ENCODE measurements at regions not wholly inside any gene's neighbourhood (a gene's known extent, or its start where the extent isn't known, plus 50 kb on each side); places are given as distances from the start of the nearest gene placed in this dataset.

DNA sequence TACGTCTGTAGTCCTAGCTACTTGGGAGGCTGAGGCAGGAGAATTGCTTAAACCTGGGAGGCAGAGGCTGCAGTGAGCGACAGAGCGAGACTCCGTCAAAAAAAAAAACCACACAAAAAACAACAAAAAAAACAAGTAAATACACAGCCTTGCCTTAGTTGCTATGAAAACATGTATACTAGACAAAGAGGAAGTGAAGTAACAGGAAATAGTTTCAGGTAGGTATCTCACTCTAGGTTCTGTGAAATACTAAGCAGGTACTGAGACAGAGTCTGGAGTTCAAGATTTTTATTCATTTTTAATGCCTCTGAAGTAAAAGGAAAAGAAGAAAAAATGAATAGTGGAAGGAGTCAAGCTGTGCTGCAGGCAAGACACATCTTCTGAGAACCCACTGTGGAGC is 687.9 kb upstream of the RGMB start:
- no peak for DNase-seq

DNA sequence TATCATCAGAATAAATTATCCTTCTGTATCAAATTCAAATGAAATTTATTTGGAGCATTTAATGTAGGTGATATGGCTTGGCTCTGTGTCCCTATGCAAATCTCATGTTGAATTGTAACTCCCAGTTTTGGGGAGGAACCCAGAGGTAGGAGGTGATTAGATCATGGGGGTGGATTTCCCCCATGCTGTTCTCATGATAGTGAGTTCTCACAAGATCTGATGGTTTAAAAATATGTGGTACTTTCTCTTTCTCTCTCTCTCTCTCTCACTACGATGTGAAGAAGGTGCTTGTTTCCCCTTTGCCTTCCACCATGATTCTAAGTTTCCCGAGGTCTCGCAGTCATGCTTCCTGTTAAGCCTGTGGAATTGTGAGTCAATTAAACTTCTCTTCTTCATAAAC is 678.4 kb upstream of the RGMB start:
- DNase-seq: no peak

DNA sequence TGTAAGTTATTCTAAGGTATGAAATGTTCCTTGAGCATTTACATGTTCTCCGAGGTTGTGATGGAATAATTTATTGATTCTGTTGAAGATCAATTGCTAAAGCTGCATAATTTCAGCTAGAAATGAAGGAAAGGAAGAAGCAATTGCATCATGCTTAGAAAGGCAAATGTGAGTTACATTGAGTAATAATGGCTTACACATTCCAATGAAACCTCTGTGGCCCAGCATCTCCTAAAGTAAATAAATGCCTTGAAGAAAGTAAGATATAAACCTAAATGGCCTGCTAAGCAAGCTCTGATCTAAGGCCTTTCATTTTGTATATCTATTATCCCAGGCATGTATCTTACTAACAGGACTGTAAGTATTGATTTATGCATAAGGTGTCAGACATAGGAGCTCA is 677.3 kb upstream of the RGMB start:
- DNase-seq: no peak

DNA sequence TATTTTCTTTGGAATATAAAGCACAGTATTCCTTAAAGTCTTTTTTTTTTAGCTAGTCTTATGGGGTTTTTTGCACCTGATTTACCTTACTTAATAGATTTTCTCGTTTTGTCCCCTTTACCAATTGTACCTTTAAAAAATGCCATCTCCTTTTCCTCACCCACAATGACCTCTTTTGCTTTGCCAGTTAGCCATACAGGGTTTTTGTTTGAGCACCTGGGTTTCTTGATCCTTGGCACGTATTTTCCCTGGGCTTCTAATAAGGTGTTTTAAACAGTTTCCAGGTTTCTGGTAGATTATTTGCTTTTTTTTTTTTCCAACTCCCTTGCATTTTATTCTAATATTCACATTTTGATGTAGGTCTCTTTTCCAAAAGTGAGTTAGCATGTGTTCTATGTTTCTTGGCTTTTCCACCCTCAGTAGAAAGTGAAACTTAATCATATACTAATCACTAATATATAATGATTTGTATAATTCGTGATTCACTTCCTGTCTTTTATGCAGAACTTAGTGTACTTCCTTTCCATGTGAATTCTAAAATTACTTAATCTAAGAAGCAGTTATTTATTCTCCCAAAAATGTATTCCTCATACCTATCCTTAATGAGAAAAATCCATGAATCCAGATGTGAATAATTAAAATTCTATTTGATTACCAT is 673.9 kb upstream of the RGMB start:
- DNase-seq: no peak

DNA sequence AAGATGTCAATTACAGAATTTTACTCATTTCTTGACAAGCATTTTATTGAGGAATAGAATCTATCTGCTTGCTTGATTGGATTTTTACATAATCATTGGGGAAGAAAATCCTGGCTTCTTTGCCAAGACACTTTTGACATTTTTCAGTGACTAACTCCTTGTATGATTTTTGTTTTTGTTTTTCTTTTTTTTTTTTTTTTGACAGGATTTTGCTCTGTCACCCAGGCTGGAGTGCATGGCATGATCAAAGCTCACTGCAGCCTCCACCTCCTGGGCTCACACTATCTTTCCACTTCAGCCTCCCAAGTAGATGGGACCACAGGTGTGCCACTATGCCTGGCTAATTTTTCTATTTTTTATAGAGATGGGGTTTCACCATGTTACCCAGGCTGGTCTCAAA is 672.3 kb upstream of the RGMB start:
- no peak for DNase-seq

DNA sequence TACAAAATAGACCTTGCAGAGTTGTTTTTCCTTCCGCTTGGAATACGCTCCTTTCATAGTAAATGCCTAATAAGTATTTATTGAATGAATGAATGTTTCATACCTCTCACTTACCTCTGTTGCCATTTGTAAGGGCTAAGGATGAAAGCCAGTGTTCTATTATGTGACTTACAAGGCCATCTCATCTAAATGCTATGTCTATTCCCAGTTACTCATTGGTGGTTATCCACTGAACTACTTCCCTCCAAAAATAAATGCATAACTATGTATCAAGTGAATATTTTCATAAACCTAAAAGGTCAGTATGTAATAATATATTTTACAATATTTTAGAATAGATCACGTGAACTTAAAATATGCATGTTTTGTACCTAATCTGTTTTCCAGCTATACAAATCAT is 670.5 kb upstream of the RGMB start:
- DNase-seq: no peak

DNA sequence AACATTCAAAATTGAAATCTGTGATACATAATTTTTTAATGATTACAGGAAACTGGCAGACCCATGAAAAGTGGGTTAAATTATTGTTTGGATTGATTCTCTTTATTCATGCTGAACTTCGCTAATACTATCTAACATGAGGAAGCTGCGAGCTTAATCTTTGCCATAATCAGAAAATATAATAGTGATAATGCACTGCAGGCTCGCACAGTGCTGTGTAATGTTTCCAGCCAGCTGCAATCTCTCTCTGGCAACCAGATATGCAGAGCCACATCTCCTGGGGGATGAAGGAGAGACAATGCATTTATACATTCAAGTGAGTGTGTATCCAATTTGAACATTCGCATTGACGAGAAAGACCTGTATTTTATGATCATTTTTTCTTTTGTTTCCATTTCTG is 669.7 kb upstream of the RGMB start:
- DNase-seq: no peak

DNA sequence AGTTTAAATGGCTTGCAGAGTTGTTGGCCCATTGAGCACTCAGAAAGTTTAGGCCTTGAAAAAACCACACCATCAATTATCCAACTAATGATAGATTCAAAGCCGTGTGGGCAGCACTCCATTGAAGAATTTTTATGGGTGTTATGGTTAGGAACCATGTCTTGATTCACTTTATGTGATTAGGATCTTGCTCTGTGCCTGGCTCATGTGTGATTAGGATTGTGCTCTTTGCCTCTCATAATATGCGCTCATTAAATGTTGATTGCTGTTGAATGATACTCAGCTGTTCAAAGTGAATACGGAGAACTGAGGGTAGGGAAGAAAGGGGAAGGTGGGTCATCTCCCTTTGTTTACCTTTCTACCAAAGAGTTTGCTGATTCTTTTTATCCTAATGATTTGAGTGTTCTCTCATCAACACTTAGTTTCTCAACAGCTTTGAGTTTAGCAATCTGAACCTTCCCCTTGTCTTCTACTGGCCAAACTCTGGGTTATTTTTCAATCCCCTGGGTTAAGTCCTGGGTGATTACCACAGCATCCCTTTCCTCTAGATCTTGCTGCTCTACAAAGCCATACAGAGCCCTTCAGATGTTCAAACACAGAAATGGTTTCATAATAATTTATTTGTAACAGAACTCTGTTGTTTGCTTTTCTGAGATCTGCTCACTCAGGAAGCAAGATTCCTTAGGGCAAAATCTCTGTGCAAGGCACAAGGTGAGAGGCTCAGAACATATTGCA is 668.8 kb upstream of the RGMB start:
- no peak for DNase-seq

DNA sequence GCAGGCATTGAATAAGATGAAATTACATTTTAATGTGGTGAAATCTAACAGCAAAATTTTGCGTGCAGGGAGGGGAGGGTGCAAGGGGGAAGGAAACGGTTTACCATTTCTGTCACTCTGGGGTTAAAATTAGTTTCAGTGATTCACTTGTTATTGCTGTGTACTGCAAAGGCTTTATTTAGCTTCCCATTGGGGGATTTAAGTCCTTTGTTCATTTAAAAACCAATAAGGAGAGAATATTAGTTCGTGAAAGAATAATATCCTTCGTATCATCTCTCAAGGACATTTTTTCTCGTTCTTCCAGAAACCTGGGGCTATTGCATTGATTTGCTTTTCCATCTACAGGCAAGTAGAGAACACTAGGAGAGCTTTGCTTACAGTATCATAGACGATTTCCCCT is 667.8 kb upstream of the RGMB start:
- DNase-seq: no peak

DNA sequence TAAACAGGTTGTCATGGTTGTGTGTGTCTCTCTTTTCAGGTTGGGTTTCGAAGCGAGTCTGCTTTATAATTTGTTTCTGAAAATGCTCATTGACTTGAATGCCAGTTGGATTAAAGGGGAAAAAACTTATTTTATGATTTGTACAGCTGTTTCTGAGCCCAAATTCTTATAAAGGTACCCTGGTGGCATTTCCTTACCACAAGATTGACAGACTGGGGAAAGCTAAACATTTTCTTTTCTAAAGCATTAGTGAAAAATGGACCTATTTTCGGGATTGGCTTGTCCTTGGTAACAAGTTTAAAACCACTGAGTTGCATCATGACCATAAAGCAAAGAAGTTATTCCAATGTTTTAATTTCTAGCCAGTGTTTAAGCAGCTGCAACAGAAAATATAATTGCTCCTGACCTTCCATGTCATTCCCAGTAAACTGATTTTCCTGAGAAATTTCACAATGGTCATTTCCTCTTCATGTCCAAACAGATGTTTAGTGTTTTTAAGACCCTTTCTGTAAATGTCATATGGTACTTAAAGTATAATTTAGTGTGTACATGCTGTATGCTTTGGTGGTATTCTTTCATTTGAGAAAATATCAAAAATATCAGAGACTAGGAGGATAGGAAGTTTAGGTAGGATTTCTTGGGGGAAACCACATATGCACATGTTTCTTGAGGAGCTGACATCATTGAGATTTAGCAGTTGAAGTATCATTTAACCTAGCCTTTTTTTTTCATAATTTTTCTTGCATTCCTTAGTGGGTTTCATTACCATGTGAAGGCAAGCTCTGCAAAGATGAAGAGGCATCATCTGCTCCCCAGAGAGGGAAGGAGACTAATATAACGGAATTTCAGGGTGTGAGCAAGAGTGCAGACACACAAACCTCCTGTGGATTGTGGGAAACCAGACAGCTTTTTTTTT is 667.1 kb upstream of the RGMB start:
- no peak for DNase-seq

DNA sequence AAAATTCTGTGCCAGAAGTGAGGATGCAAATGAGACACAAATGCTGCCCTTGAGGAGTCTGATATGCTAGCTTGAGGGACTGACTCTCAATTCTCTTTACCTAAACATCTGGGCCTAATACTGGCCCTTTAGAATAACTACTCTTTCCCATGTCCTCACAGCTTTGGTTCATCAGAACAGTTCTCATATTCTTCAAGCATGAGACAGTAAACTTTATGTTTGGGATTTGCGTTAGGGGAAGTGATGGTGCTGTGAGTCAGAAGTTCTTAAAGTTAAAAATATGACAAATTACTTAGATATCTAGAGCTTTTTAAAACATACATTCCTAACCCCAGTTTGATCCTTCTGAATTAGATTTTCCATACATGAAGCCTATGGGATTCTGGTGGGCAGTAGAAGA is 665.0 kb upstream of the RGMB start:
- no peak for DNase-seq

DNA sequence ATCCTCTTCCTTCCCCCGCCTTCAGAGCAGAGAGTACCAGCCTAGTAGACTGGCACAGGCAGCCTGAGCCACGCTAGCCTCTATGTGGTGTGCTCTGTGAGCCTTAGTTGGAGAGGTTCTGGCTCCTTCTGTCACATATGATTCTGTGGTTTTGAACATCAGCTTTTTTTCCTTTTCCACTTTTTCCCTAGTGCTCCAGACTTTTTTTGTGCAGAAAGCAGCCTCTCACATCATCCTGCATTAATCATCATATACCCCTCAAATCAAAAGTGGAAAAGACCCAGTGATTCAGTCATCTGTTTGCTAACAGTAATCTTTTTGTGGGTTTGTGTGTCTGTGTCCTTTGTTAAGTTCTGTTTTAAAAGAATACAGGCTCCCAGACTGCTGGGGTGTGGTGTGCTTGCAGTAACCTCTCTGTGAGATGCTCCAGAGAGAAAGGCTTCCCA is 663.9 kb upstream of the RGMB start:
- no peak for DNase-seq

DNA sequence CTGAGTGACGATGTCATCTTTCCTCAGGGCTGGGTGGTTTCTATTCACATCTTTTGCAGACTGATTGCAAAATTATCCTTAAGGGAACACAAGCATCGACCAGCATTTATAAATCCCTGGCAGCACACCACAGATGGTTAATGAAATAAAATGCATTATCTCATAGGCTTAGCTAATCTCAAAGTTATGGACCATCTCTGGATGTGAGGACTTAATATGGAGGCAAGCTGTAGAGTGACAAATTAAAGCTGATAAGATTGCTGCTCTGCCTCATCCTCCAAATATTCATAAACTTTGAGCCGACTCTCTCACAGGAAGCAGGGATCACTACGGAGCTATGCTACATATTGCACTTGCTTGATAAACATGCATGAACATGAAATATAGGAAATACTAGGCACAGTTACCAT is 663.2 kb upstream of the RGMB start:
- DNase-seq: no peak

DNA sequence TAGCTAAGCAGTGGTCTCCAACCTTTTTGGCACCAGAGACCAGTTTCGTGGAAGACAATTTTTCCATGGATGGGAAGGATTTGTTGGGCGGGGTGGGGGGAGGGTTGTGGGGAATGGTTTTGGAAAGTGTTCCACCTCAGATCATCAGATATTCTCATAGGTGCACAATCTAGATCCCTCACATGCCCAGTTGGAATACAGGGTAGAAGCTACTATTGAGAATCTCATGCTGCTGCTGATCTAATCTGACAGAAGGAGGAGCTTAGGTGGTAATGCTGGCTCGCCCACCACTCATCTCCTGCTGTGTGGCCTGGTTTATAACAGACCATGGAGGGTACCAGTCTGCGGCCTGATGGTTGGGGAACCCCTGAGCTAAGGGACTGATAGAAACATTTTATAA is 662.7 kb upstream of the RGMB start:
- DNase-seq: no peak

DNA sequence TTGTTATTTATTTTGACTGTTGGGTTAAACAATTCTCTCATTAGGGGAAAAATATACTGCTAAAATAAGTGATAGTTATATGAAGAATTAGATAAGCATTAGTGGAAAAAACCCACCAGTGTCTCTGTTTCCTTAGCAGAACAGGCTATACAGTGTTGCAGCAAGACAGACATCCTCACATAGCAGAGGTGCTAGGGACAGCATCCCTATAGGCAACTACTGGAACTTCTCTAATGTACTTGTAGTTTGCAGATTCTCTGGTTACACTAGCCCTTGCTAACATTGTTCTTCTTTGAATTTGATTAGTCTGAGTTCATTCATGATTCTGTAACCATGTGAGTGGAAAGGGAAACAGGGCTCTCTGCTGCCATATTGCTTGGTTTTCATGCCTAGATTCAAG is 661.8 kb upstream of the RGMB start:
- DNase-seq: no peak

DNA sequence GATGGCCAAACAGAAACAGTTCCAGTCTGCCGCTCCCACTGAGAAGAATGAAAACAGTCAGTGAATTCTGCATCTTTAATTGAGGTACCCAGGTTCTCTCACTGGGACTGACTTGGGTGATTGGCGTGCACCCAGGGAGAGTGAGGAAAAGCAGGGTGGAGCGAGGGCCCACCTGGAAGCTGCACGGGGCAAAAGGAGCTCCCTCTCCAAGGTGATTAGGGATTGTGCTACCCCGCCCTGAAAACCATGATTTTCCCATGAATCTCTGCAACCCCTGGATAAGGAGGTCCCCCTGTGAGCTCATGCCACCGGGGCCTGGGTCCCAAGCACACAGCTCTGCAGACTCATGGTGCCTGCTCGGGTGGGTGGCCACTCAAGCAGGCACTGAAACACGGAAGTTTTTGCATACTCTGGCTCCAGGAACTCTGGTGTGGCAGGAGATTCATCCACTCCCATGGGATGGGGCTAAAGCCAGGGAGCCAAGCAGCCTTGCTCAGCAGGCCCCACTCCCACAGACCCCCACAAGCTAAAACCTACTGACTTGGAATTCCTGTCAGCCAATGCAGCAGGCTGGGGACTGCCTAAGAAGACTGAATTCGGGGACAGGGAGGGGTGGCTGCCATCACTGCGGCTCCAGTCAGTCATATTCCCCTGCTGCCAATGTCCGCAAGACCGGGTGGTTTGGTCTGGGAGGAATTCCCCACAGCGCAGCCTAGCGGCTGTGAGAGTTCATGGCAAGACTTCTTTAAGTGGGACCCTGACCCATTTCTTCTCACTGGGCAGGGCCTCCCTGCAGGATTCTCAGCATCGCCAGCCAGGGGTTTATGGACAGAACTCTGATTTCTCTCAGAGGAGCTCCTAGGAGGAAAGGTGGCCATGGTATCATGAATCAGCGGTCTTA is 652.2 kb upstream of the RGMB start:
- DNase-seq: no peak

DNA sequence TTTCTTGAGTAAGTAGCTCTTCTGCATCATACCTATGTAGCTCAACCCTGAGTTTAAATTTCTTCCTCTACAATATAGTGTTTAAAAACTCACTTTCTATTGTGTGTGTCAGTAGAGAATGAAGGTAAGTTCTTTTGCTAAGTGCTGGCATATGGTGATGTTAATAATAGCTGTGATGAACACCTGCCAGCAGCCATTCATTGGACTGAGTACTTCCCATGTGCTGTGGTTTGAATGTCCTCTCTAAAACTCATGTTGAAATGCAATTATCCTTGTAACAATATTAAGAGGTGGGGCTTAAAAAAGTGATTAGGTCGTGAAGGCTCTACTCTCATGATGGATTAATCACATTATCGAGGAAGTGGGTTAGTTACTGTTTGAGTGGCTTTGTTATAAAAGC is 645.2 kb upstream of the RGMB start:
- no peak for DNase-seq

DNA sequence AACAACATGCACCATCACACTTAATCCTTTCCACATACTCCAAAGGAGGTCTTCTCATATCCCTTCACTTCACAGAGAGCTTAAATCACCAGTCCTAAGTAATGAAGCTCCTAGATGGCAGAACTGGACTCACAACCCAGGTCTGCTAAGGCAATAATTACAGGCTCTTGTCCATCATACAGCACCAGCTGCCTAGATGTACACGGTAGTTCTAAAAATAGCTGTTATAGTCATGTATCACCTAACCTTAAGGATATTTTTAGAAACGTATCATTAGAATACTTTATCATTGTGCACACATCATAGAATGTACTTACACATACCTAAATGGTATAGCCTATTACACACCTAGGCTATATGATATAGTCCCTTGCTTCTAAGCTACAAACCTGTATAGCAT is 644.6 kb upstream of the RGMB start:
- DNase-seq: no peak

DNA sequence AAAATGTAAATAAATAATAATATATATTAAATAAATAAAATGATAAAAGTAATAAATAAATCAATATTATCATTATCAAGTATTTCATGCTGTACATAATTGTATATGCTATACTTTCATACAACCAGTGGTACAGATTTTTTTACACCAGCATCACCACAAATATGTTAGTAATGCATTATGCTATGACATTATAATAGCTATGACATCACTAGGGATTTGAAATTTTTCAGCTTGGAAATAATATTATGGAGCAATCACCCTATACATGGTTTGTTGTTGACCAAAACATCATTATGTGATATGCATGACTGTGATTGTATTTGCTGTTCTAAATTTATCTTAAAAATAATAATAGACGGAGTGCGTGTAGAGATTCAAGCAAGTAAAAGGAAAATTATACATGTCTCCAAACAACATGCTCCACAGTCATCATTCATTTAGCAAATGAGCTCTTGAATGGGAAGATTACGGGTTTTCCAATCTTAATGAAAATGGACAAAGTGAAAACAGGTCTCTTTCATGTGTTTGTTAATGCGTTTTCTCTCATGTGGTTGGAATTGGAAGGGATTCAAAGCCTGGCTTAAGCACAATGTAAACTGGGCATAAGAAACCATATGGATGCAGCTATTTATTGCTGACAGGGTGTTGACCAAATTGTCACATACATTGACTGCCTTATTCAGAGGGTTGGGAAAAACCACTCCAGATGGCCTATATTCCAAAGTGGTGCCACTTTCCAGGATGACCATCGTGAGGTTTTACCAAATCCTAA is 643.0 kb upstream of the RGMB start:
- no peak for DNase-seq

DNA sequence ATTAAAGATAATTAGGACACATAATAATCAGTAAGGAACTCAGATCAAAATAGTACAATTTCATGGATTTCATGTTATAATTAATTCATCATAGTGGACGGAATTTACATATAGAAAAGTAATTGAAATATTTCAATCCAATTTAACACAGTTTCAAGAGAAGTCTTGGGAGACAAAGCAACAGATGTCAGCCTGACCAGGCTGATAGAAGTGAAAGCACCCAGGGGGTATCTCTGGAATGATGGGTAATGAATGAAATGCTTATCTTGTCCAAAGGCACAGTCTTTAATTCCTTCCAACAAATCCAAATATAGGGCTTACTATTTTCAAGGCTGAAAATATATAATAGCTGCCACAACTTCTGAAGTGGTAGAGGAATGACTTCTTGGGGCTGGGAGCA is 629.3 kb upstream of the RGMB start:
- no peak for DNase-seq

DNA sequence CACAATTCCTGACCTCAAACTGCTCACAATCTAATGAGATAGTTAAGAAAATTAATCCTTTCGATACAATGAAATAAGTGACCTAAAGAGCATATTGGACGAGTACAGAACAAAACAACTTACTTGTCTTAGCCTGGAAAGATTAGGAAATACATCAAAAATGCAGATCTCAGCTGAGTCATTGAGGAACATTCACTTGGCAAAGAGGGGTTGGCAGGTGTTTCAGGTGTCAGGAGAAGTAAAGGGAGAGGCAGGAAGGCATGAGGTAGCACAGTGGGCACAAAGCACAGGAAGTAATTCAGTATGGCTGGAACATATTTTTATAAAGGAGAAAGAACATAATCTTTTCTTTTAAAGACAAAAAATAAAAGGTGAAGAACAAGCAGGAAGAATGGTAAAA is 628.8 kb upstream of the RGMB start:
- no peak for DNase-seq

DNA sequence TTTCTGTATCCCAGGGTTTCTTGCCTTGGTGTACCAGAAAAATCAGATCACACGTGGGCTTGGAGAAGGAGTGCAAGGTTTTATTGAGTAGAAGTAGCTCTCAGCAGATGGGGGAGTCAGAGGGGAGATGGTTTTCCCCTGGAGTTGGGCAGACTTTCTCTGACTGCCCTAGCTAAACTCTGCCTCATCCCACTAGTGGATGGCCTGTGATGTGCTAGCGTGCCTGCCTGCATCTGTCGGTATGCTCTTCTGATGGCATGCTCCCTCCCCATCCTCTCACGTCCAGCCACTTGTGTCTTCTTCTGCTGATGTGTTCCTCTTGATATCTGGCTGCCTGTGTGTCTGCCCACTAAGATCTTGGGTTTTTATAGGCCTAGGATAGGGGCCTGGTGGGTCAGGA is 616.1 kb upstream of the RGMB start:
- no peak for DNase-seq
